SK-N-SH treated with all-trans-retinoic acid at 6 μM for 48 hours (cell line): ENCODE measurements at regions not wholly inside any gene's neighbourhood (a gene's known extent, or its start where the extent isn't known, plus 50 kb on each side); places are given as distances from the start of the nearest gene placed in this dataset.

Experiments used
- ATAC-seq: fragments of 200-7000 bp; cut with Tn5 transposase; 3 replicates; pipeline ENCODE4 v1.9.1; 2020; ENCODE audit warnings: mild to moderate bottlenecking, moderate library complexity
- ARNTL ChIP-seq: fragments of 450-650 bp; formaldehyde crosslinking; IDR thresholded peaks from 2 replicates; pipeline ENCODE4 v1.5.0; 2020; ENCODE audit warnings: low read depth, mild to moderate bottlenecking, moderate library complexity, borderline replicate concordance
- CSDC2 ChIP-seq: fragments of 250-450 bp; sonication (Bioruptor Pico); IDR thresholded peaks from 2 replicates; pipeline ENCODE4 v1.5.0; 2020; ENCODE audit warnings: mild to moderate bottlenecking, moderate library complexity
- ESRRG ChIP-seq: fragments of 250-450 bp; sonication (Bioruptor Pico); IDR thresholded peaks from 2 replicates; pipeline ENCODE4 v1.6.1; 2021; ENCODE audit warnings: mild to moderate bottlenecking
- GLIS3 ChIP-seq: fragments of 250-450 bp; sonication (Bioruptor Pico); IDR thresholded peaks from 2 replicates; pipeline ENCODE4 v1.5.0; 2020; ENCODE audit warnings: mild to moderate bottlenecking, moderate library complexity
- PPARA ChIP-seq: fragments of 250-450 bp; sonication (Bioruptor Pico); IDR thresholded peaks from 2 replicates; pipeline ENCODE4 v1.5.0; 2020; ENCODE audit warnings: mild to moderate bottlenecking, borderline replicate concordance
- RARB ChIP-seq: fragments of 250-450 bp; sonication (Bioruptor Pico); IDR thresholded peaks from 2 replicates; pipeline ENCODE4 v1.8.0; 2021; ENCODE audit warnings: mild to moderate bottlenecking, moderate library complexity
- SNAI2 ChIP-seq: fragments of 250-450 bp; sonication (Bioruptor Pico); IDR thresholded peaks from 2 replicates; pipeline ENCODE4 v1.5.0; 2020; ENCODE audit warnings: mild to moderate bottlenecking, moderate library complexity
- TOX ChIP-seq: fragments of 250-450 bp; sonication (Bioruptor Pico); IDR thresholded peaks from 2 replicates; pipeline ENCODE4 v1.8.0; 2021; ENCODE audit warnings: mild to moderate bottlenecking, moderate library complexity, borderline replicate concordance
- ZC3H10 ChIP-seq: fragments of 250-450 bp; sonication (Bioruptor Pico); IDR thresholded peaks from 2 replicates; pipeline ENCODE4 v1.5.1; 2021; ENCODE audit warnings: mild to moderate bottlenecking, moderate library complexity
- ZFP3 ChIP-seq: fragments of 250-450 bp; sonication (Bioruptor Pico); IDR thresholded peaks from 2 replicates; pipeline ENCODE4 v1.5.0; 2020; ENCODE audit warnings: mild to moderate bottlenecking, moderate library complexity
- ZNF565 ChIP-seq: fragments of 450-650 bp; formaldehyde crosslinking; conservative IDR thresholded peaks from 2 replicates; pipeline ENCODE4 v1.5.0; 2020; ENCODE audit warnings: low read depth, mild to moderate bottlenecking, moderate library complexity
- ZNF70 ChIP-seq: fragments of 450-650 bp; formaldehyde crosslinking; IDR thresholded peaks from 2 replicates; pipeline ENCODE4 v1.5.0; 2020; ENCODE audit warnings: mild to moderate bottlenecking, moderate library complexity
- ZNF8 ChIP-seq: fragments of 450-650 bp; formaldehyde crosslinking; IDR thresholded peaks from 2 replicates; pipeline ENCODE4 v1.5.0; 2020; ENCODE audit warnings: mild to moderate bottlenecking, moderate library complexity
- TF ChIP-seq, protein P1 (sequence below): fragments of 250-450 bp; sonication (Bioruptor Pico); IDR thresholded peaks from 2 replicates; pipeline ENCODE4 v1.8.0; 2021; ENCODE audit warnings: low read depth, mild to moderate bottlenecking, moderate library complexity, borderline replicate concordance
- TF ChIP-seq, protein P2 (sequence below): fragments of 250-450 bp; sonication (Bioruptor Pico); IDR thresholded peaks from 2 replicates; pipeline ENCODE4 v1.5.1; 2021; ENCODE audit warnings: mild to moderate bottlenecking, moderate library complexity
- TF ChIP-seq, protein P3 (sequence below): fragments of 250-450 bp; sonication (Bioruptor Pico); IDR thresholded peaks from 2 replicates; pipeline ENCODE4 v1.5.1; 2020; ENCODE audit warnings: low read depth, mild to moderate bottlenecking, moderate library complexity

DNA sequence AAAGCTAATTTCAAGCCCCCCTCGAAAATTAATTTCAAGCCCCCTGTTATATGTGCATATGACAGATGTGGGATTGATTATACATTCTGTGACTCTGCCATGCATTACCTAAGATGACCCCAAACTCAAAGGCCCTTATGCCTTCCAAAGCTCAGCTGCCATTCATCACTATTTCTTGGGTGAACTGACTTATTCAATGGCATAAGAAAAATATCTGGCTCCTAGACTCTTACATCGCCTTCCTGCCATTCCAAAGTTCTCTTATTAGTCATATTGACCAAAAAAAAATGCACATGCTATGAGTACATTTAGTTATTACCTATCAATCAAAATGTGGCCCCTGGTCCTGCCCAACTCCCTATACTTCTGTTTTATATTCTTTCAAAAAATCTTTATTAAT lies 291.8 kb upstream of the CHAC2 start:
- TF ChIP-seq ZNF70 (CRISPR knock-in tag) = no peak
- TF ChIP-seq, protein P1, sequence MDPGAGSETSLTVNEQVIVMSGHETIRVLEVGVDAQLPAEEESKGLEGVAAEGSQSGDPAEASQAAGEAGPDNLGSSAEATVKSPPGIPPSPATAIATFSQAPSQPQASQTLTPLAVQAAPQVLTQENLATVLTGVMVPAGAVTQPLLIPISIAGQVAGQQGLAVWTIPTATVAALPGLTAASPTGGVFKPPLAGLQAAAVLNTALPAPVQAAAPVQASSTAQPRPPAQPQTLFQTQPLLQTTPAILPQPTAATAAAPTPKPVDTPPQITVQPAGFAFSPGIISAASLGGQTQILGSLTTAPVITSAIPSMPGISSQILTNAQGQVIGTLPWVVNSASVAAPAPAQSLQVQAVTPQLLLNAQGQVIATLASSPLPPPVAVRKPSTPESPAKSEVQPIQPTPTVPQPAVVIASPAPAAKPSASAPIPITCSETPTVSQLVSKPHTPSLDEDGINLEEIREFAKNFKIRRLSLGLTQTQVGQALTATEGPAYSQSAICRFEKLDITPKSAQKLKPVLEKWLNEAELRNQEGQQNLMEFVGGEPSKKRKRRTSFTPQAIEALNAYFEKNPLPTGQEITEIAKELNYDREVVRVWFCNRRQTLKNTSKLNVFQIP (CRISPR knock-in tag) = no peak
- ATAC-seq = no peak

DNA sequence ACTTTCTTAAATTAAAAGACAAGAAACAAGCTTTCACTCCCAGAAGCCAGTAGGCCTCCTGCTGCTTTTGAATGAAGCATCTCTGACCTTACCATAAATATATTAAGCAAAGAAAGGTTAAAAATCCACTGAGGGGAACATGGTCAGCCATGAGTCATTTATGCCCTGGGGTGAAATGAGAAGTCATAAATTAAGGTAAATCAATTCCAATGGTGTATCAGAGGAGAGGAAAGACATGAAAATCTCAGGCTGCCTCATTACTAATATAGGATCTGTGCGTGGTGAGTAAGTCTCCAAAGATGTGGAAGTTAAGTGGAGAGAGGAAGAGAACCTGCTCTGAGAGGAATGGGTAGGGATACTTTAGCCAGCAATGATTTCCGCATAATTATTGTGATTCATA lies 292.3 kb upstream of the CHAC2 start:
- peak; percentile 77 for ATAC-seq
- TF ChIP-seq ZC3H10 (CRISPR knock-in tag) (no peak), CSDC2 (CRISPR knock-in tag) (no peak), ZNF70 (CRISPR knock-in tag) (no peak), GLIS3 (CRISPR knock-in tag) (no peak), ESRRG (CRISPR knock-in tag) (no peak), TOX (CRISPR knock-in tag) (no peak), ZFP3 (CRISPR knock-in tag) (no peak), ZNF565 (CRISPR knock-in tag) (no peak), RARB (CRISPR knock-in tag) (no peak)
- TF ChIP-seq, protein P2, sequence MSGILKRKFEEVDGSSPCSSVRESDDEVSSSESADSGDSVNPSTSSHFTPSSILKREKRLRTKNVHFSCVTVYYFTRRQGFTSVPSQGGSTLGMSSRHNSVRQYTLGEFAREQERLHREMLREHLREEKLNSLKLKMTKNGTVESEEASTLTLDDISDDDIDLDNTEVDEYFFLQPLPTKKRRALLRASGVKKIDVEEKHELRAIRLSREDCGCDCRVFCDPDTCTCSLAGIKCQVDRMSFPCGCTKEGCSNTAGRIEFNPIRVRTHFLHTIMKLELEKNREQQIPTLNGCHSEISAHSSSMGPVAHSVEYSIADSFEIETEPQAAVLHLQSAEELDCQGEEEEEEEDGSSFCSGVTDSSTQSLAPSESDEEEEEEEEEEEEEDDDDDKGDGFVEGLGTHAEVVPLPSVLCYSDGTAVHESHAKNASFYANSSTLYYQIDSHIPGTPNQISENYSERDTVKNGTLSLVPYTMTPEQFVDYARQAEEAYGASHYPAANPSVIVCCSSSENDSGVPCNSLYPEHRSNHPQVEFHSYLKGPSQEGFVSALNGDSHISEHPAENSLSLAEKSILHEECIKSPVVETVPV (CRISPR knock-in tag) = no peak
- TF ChIP-seq, protein P1 (CRISPR knock-in tag) = no peak

DNA sequence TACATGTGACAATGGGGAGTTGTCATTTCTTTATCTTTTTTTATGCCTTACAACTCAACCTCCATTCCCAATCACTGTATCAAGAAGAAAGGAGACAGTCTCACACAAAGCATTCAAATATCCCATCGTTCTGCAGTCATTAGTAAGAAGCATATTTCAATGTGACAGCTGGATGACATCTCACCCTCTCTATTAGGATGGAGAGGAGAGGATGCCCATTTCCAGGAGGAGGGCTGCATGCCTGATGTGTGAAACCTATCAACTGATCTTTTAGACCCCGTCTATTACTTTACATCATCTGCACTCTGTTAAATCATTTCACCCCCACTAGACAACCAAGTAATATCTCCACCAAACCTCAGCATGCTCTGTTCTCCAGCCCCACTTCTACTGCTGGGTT lies 292.7 kb upstream of the CHAC2 start:
- TF ChIP-seq ESRRG (CRISPR knock-in tag) (no peak), PPARA (CRISPR knock-in tag) (no peak), ARNTL (no peak), TOX (CRISPR knock-in tag) (no peak)
- ATAC-seq = no peak; the same call in 2 of the 3 replicates

DNA sequence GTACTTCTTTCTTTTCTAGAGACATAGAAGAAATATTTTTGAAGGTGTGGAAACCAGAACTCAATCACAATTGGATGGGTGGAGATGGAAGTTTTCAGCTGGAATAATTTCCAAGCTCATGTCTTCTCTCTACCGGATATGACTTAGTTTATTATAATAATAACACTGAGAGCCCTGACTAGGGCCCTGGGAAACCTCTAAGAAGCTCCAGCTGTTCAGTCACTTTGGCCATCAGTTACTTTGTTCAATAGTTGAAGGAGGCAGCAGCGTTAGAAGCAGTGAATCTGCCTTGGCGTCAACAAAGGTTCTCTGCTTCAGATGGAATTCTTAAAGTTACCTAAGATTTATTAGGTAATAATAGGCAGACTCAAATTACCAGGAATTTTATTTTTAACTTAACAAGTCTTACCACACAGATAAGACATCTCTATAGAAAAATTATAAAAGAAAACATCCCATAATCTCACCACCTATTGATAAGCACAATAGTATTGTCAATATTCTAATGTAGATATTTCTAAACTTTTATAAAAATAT lies 293.8 kb upstream of the CHAC2 start:
- no peak for TF ChIP-seq ZNF70 (CRISPR knock-in tag)
- no peak for TF ChIP-seq ESRRG (CRISPR knock-in tag)
- no peak for TF ChIP-seq ARNTL
- TF ChIP-seq, protein P2 (CRISPR knock-in tag) = no peak
- TF ChIP-seq TOX (CRISPR knock-in tag) = no peak
- TF ChIP-seq ZC3H10 (CRISPR knock-in tag) = no peak
- TF ChIP-seq PPARA (CRISPR knock-in tag) = no peak
- TF ChIP-seq ZFP3 (CRISPR knock-in tag) = no peak
- TF ChIP-seq CSDC2 (CRISPR knock-in tag) = no peak
- TF ChIP-seq SNAI2 (CRISPR knock-in tag) = no peak
- no peak for TF ChIP-seq ZNF565 (CRISPR knock-in tag)
- TF ChIP-seq, protein P3, sequence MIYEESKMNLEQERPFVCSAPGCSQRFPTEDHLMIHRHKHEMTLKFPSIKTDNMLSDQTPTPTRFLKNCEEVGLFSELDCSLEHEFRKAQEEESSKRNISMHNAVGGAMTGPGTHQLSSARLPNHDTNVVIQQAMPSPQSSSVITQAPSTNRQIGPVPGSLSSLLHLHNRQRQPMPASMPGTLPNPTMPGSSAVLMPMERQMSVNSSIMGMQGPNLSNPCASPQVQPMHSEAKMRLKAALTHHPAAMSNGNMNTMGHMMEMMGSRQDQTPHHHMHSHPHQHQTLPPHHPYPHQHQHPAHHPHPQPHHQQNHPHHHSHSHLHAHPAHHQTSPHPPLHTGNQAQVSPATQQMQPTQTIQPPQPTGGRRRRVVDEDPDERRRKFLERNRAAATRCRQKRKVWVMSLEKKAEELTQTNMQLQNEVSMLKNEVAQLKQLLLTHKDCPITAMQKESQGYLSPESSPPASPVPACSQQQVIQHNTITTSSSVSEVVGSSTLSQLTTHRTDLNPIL (CRISPR knock-in tag) = no peak
- TF ChIP-seq ZNF8 (CRISPR knock-in tag) = no peak
- no peak for ATAC-seq

DNA sequence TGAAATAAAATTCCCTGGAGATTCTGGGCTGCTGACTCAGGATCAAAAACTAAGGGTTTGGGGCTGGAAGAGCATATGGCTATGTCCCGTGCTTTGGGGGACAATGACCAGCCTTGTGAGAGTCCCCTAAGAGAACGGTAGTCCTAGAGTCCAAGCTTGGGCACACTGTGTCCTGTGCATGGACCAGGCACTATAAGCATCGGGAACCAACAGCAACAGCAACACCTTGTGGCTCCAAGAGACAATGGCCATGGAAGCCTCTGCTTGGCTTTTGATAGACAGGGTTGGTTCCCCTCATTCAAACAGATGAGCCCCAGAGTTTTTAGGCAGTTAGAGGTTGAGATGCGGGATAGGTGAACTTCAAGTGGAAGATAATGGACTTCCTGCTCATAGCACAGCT lies 294.4 kb upstream of the CHAC2 start:
- ATAC-seq = 0 out of 3 replicates have a peak, but pooled peaks have one; percentile 32
- TF ChIP-seq ZNF8 (CRISPR knock-in tag) (no peak), TOX (CRISPR knock-in tag) (no peak)
- TF ChIP-seq, all 23 proteins: peak for 0
